Ovary (tissue), 7 donors: ENCODE measurements at regions not wholly inside any gene's neighbourhood (a gene's known extent, or its start where the extent isn't known, plus 50 kb on each side); places are given as distances from the start of the nearest gene placed in this dataset.
"Not testable (repeated sequence)": the region's sequence is repeated elsewhere in the genome, so short reads cannot be mapped to it uniquely, and the experiment has no call there.

ENCODE experiments used
- DNase-seq, 5 donors: peaks; one replicate each; pipeline ENCODE4 v3.0.0-alpha.2; 2019 to 2020
- H3K27ac ChIP-seq, 2 donors: fragments of 200-600 bp; one replicate each; pipeline versions ENCODE4 v1.5.1 to v1.8.0; 2019 to 2022
- H3K27me3 ChIP-seq: fragments of 200-600 bp; one replicate; pipeline ENCODE4 v1.8.0; 2022
- H3K36me3 ChIP-seq: fragments of 200-600 bp; sonication (generic); one replicate; pipeline ENCODE4 v1.5.1; 2019
- H3K4me1 ChIP-seq: one replicate; pipeline ENCODE4 v1.8.1; 2013; ENCODE audit warnings: mild to moderate bottlenecking, moderate library complexity; ENCODE audit not compliant: insufficient read depth
- H3K4me3 ChIP-seq: fragments of 200-600 bp; sonication (generic); one replicate; pipeline ENCODE4 v1.5.1; 2017
- H3K9me3 ChIP-seq, 2 donors: fragments of 200-600 bp in 1 of 2; sonication (generic) in 1 of 2; one replicate each; pipeline versions ENCODE4 v1.5.1 to v1.8.1; 2013 to 2019; ENCODE audit warnings: mild to moderate bottlenecking in 1 of 2, moderate library complexity in 1 of 2
- CTCF ChIP-seq, 3 donors: fragments of 450-650 bp in 2 of 3; fragments of 200-600 bp in 1 of 3; IDR thresholded peaks; one replicate each; pipeline versions ENCODE4 v1.5.1 to v1.8.0; 2016 to 2022; ENCODE audit warnings: antibody characterized with exemption in 3 of 3, mild to moderate bottlenecking in 1 of 3
- EP300 ChIP-seq: sonication (generic); formaldehyde crosslinking; IDR thresholded peaks from one replicate; pipeline ENCODE4 v1.6.1; 2017; ENCODE audit warnings: antibody characterized with exemption
- POLR2A ChIP-seq: fragments of 450-650 bp; IDR thresholded peaks from one replicate; pipeline ENCODE4 v1.6.1; 2017; ENCODE audit warnings: antibody characterized with exemption, mild to moderate bottlenecking, moderate library complexity
- WGBS, 3 donors: extraction: QIAGEN DNeasy Blood & Tissue Kit in 1 of 3; methylation state at CpG; one replicate each; pipeline versions ENCODE4 v1.1.5 to v1.1.7; 2013 to 2017; 5-methylcytosine and 5-hydroxymethylcytosine counted together
- intact Hi-C, 4 donors: fragments of 100-400 bp; cut with DNase I; formaldehyde crosslinking; loops; one replicate each; pipeline versions ENCODE4 v1.11.0 to v1.15.1; 2022 to 2023
- donor health status: DM: no; HTN: no; CAD: no; lungs with moderate emphysema.
- donor health status: DM: no; HTN: no; CAD: no.
- donor health status: Bipolar disorder and iron deficiency.
- donor health status: DM: no; HTN: no; CAD: no.
- donor health status: DM: yes; HTN: yes; CAD: no.

- no peaks in the 10 kb centered on the region for H3K9me3 ChIP-seq
- no peaks in the 10 kb centered on the region for H3K27me3 ChIP-seq
- WGBS, 3 donors: 31 to 54% (median 37%) methylated on average over 2 of the region's 2 CpGs
- no peaks in the 10 kb centered on the region for H3K36me3 ChIP-seq
- no peak for TF ChIP-seq EP300
- intact Hi-C loops: no loop called here
- DNase-seq: no peak
- H3K27ac ChIP-seq: no peak overlapping the region
- H3K4me3 ChIP-seq: no peak overlapping the region
- no peaks in the 10 kb centered on the region for H3K4me1 ChIP-seq
Measured at GRCh38 chr7:91379236-91379635, 115.0 kb downstream of the FZD1 start.

- no peak overlapping the region for H3K27ac ChIP-seq
- 24 to 43% (median 32%) methylated on average over 2 of the region's 2 CpGs for WGBS, 3 donors
- H3K9me3 ChIP-seq: no peaks in the 10 kb centered on the region
- TF ChIP-seq CTCF (IDR thresholded peaks at IDR 0.05) (no peak), EP300 (no peak), POLR2A (no peak)
- no peaks in the 10 kb centered on the region for H3K27me3 ChIP-seq
- no peak for DNase-seq
- no peaks in the 10 kb centered on the region for H3K36me3 ChIP-seq
- H3K4me3 ChIP-seq: no peak overlapping the region
- intact Hi-C loops: loop anchor here in 1 of 4 donors (10.0 kb wide), 1 partner anchor 285 kb away; no protein-coding TSS in a partner anchor
- H3K4me1 ChIP-seq: no peaks in the 10 kb centered on the region
Measured at GRCh38 chr7:91379991-91380390, 115.8 kb downstream of the FZD1 start.

- 66 to 76% (median 72%) methylated on average over 7 of the region's 7 CpGs for WGBS, 3 donors
Measured at GRCh38 chr7:91383053-91383904, 119.0 kb downstream of the FZD1 start.

GRCh38 chr7:91383905-91384274 is 119.7 kb downstream of the FZD1 start:
- DNase-seq: no peak
- Histone ChIP-seq H3K36me3 (no peaks in the 10 kb centered on the region), H3K27ac (no peak overlapping the region), H3K4me3 (no peak overlapping the region), H3K9me3 (no peaks in the 10 kb centered on the region), H3K27me3 (no peaks in the 10 kb centered on the region), H3K4me1 (no peaks in the 10 kb centered on the region)
- intact Hi-C loops: loop anchor here in 1 of 4 donors (10.0 kb wide), 1 partner anchor 289 kb away; no protein-coding TSS in a partner anchor
- TF ChIP-seq EP300 (no peak), CTCF (IDR thresholded peaks at IDR 0.05) (no peak), POLR2A (no peak)

More at GRCh38 chr7:91383053-91383904, 119.0 kb downstream of the FZD1 start:
- TF ChIP-seq POLR2A (no peak), EP300 (no peak), CTCF (IDR thresholded peaks at IDR 0.05) (no peak)
- H3K4me1 ChIP-seq: no peaks in the 10 kb centered on the region
- no peak for DNase-seq
- no peaks in the 10 kb centered on the region for H3K9me3 ChIP-seq
- no peak overlapping the region for H3K4me3 ChIP-seq
- intact Hi-C loops: loop anchor here in 1 of 4 donors (10.0 kb wide), 1 partner anchor 288 kb away; no protein-coding TSS in a partner anchor
- no peaks in the 10 kb centered on the region for H3K36me3 ChIP-seq
- no peaks in the 10 kb centered on the region for H3K27me3 ChIP-seq
- H3K27ac ChIP-seq: no peak overlapping the region

- 87 to 96% (median 89%) methylated on average over 7 of the region's 7 CpGs for WGBS, 3 donors
- DNase-seq, intact Hi-C loops, H3K27ac ChIP-seq, H3K4me1 ChIP-seq, H3K36me3 ChIP-seq, H3K4me3 ChIP-seq, H3K27me3 ChIP-seq, H3K9me3 ChIP-seq: not testable (repeated sequence)
Measured at GRCh38 chr7:91394757-91395156, 130.5 kb downstream of the FZD1 start.

- H3K4me3 ChIP-seq, H3K4me1 ChIP-seq, H3K27ac ChIP-seq, DNase-seq, H3K9me3 ChIP-seq, H3K27me3 ChIP-seq, H3K36me3 ChIP-seq, intact Hi-C loops: not testable (repeated sequence)
- WGBS, 3 donors: 88 to 96% (median 92%) methylated on average over 10 of the region's 10 CpGs
Measured at GRCh38 chr7:91395313-91395712, 131.1 kb downstream of the FZD1 start.
